ENCODE measurements at regions not wholly inside any gene's neighbourhood (a gene's known extent, or its start where the extent isn't known, plus 50 kb on each side); places are given as distances from the start of the nearest gene placed in this dataset.

GRCh38 chr7:32217341-32218153 lies 147.3 kb upstream of the PDE1C start:
- no peaks in the 10 kb centered on the region for H3K36me3 ChIP-seq
- WGBS, 5 donors, result 74 to 80% (median 75%) methylated on average over 5 of the region's 5 CpGs
- DNase-seq, result no peak
- intact Hi-C loops (cut with DNase I; ENCODE audit: low total_unique reads), result no loop called here
- H3K4me3 ChIP-seq, result no peak overlapping the region
- H3K9me3 ChIP-seq, result no peaks in the 10 kb centered on the region
- TF ChIP-seq POLR2AphosphoS5 (IDR thresholded peaks at IDR 0.05), result no peak
- TF ChIP-seq POLR2A (IDR thresholded peaks at IDR 0.05), result no peak
- TF ChIP-seq CTCF (IDR thresholded peaks at IDR 0.05 in 8 of 11, conservative IDR thresholded peaks at IDR 0.05 in 3 of 11), result no peak
- H3K27ac ChIP-seq, result no peak overlapping the region
- no peaks in the 10 kb centered on the region for H3K27me3 ChIP-seq (replicated peaks in 1 of 7)
- H3K4me1 ChIP-seq, result no peaks in the 10 kb centered on the region

DNA sequence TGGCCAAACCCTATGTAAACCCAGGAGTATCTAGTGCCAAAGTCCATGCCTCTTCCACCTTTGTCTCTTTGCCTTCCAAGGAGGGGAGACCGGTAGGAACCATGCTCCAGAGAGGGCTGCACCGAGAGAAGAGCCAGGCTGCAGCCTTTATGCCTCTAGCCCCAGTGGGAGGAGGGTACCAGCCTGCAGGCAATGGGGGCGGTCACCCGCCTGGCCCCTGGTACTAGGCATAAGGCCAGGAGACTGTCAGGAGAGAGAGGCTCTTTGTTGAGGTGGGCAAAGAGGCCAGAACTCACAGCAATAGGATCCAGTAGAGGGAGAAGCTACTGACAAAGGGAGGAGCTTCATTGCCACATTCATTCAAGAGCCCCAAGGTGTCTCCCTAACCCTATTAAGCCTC lies 146.6 kb upstream of the PDE1C start:
- DNase-seq, result no peak
- Histone ChIP-seq H3K9me3 (no peaks in the 10 kb centered on the region), H3K27me3 (replicated peaks in 1 of 7) (peaks cover 0 to 6% (median 0%) of the 10 kb centered on the region in 7 donors), H3K4me3 (no peak overlapping the region), H3K36me3 (no peaks in the 10 kb centered on the region), H3K27ac (no peak overlapping the region), H3K4me1 (no peaks in the 10 kb centered on the region)
- intact Hi-C loops (cut with DNase I; ENCODE audit: low total_unique reads), result no loop called here
- 83 to 91% (median 87%) methylated on average over 4 of the region's 4 CpGs for WGBS, 5 donors
- TF ChIP-seq POLR2AphosphoS5 (IDR thresholded peaks at IDR 0.05), result no peak
- TF ChIP-seq CTCF (IDR thresholded peaks at IDR 0.05 in 8 of 11, conservative IDR thresholded peaks at IDR 0.05 in 3 of 11), result no peak
- TF ChIP-seq POLR2A (IDR thresholded peaks at IDR 0.05), result no peak

DNA sequence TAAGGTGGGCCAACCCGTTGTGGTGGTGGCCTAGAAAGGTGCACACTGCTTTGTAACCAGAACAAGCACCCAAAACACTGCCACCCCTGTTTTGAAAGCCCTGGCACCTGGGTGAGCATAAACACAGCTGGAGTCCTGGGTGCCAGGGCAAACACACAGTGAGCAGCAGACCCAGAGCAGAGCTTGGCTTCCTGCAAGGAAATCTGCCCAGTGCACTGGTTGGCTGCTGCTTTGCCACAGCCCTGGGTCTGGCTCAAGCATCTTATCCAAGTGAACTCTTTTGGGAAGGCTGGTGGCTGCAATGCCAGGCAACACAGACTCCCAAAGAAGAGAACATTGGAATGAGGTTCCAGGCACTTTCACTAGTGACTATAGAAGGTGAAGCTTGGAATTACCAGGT lies 145.5 kb upstream of the PDE1C start:
- Histone ChIP-seq H3K4me1 (no peaks in the 10 kb centered on the region), H3K27me3 (replicated peaks in 1 of 7) (peaks cover 0 to 6% (median 0%) of the 10 kb centered on the region in 7 donors), H3K27ac (no peak overlapping the region), H3K9me3 (no peaks in the 10 kb centered on the region), H3K4me3 (no peak overlapping the region), H3K36me3 (no peaks in the 10 kb centered on the region)
- 58 to 89% (median 76%) methylated on average over 1 of the region's 1 CpG for WGBS, 5 donors
- TF ChIP-seq POLR2AphosphoS5 (IDR thresholded peaks at IDR 0.05), result no peak
- DNase-seq, result no peak
- intact Hi-C loops (cut with DNase I; ENCODE audit: low total_unique reads), result no loop called here

- 80 to 96% (median 88%) methylated on average over 1 to 4 of the region's 4 CpGs for WGBS, 5 donors
- Histone ChIP-seq H3K36me3 (no peaks in the 10 kb centered on the region), H3K4me3 (no peak overlapping the region), H3K4me1 (no peaks in the 10 kb centered on the region), H3K27ac (no peak overlapping the region), H3K9me3 (no peaks in the 10 kb centered on the region), H3K27me3 (replicated peaks in 1 of 7) (peaks cover 0 to 6% (median 0%) of the 10 kb centered on the region in 7 donors)
- intact Hi-C loops (cut with DNase I; ENCODE audit: low total_unique reads), result loop anchor here (5.0 kb wide), 2 partner anchors 142 to 262 kb away; no protein-coding TSS in a partner anchor
- TF ChIP-seq CTCF (IDR thresholded peaks at IDR 0.05 in 8 of 11, conservative IDR thresholded peaks at IDR 0.05 in 3 of 11), result no peak
- TF ChIP-seq POLR2A (IDR thresholded peaks at IDR 0.05), result no peak
- no peak for TF ChIP-seq POLR2AphosphoS5 (IDR thresholded peaks at IDR 0.05)
- DNase-seq, result no peak
Measured at GRCh38 chr7:32214913-32215312, 144.7 kb upstream of the PDE1C start.

All from spleen (tissue), 11 donors.